ENCODE measurements at regions not wholly inside any gene's neighbourhood (a gene's known extent, or its start where the extent isn't known, plus 50 kb on each side); places are given as distances from the start of the nearest gene placed in this dataset.

GRCh38 chr10:29369419-29369818, 80.5 kb downstream of the LYZL1 start:
- TF ChIP-seq CTCF (IDR thresholded peaks at IDR 0.05) (no peak), POLR2A (IDR thresholded peaks at IDR 0.05) (no peak), EP300 (IDR thresholded peaks at IDR 0.05) (no peak)

Data from tibial nerve (tissue), 4 donors.